ENCODE measurements at regions not wholly inside any gene's neighbourhood (a gene's known extent, or its start where the extent isn't known, plus 50 kb on each side); places are given as distances from the start of the nearest gene placed in this dataset.

DNA sequence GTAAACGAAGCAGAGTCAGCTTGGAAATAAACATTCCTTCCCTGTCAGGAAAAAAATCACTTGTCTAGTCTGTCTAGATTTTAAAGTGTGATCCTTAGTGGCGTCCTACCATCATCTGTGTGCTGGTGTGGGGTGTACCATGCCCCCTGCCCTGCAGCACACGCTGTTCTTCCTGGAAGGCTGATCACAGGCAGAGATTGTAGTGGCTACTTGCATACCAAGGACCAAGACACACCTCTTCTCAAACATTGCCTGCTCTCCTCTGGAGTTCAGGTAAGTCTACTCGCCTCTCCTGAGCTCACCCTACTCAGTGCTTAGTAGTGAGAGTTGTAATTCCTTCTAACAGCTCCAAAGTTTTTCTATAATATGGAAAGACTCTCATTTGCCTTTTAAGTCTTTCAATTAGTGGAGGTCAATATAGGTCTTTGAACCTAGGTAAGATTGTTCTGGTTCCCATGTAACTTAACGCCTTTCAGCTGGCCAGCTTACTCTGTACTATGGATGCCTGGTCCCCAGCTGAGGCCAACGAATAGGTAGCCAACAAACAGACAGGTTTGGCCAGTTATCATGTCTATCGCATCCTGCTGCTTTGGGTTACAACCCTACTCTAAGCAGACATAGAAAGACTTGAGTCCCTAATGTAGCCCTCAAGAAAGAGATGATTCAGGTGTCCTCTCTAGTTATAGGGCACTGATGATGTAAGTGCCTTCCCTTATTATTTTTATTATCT, 55.4 kb downstream of the XCL1 start:
- DNase-seq (ENCODE audit: low spot score), result no peak

GRCh38 chr1:168634951-168635532, 58.6 kb downstream of the XCL1 start:
- DNase-seq (ENCODE audit: low spot score), result no peak

DNA sequence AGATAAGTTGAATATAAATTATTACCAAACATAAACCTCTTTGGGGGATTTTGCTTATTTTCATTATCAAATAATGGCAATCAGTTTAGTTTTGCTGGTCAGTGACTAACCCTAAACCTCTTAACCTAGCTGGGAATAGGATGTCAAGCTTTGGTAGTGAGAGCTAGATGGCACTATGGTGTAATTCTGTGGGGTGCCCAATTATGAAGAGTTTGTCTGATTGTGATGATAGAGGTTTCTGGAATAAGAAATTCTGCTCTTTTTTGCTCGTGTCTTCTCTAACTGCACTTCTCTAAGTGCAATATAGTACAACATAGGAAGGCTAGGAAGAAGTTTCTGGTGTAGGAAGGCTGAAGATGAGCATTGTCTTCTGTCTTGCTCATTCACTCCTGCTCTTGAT, 59.8 kb downstream of the XCL1 start:
- no peak for DNase-seq (ENCODE audit: low spot score)

DNA sequence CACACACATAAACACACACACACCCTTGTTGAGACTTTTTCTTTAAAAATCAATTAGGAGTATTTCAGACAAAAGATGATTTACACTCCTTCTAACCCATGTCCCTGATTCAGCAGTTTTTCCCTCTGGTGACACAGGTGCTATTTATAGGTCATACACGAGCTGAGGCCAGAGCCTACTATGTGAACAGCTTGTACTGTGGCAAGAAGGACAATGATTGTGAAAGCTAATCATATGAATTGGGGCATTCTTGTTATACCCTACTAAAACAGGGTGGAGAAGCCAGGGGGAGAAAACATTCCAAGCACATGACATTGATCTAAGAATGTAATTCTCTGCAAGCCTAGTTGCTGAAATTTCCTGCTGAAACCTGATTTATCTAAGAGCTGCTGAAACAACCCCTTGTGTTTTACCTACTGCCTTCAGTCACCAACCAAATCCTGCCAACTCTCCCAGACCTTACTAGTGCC, 60.3 kb downstream of the XCL1 start:
- peak; percentile 54 for DNase-seq (ENCODE audit: low spot score)

GRCh38 chr1:168637350-168637991, 61.1 kb downstream of the XCL1 start:
- peak; percentile 2 for DNase-seq (ENCODE audit: low spot score)

DNA sequence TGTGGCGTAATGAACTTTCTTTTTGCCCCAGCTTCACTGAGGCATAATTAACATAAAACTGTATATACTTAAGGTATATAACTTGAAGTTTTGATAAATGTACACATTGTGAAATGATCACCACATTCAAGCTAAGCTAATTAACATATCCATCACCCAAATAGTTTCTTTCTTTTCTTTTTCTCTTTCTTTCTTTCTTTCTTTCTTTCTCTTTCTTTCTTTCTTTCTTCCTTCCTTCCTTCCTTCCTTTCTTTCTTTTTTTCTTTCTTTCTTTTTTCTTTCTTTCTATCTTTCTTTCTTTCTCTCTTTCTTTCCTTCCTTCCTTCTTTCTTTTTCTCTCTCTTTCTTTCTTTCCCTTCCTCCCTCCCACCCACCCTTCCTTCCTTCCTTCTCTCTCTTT, 62.5 kb downstream of the XCL1 start:
- no peak for DNase-seq (ENCODE audit: low spot score)

GRCh38 chr1:168640182-168640581, 63.8 kb downstream of the XCL1 start:
- no peak for DNase-seq (ENCODE audit: low spot score)

DNA sequence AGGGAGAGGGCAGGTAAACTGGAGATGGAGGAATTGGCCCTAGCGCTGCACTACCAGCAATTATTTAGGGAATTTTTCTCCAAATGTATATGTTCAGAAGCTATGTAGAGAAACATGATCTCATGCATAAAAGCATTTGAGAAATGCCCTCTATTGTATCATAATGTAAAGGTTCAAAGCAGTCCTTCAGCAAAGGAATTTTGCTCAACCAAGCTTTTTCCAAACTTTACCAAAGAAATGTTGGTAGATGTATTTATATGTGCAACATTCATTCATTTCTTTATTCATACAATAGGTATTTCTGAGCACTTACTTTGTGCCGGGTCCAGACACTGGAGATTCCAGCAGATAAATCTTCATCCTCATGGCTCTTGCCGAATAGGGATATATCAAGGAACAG, 64.4 kb downstream of the XCL1 start:
- no peak for DNase-seq (ENCODE audit: low spot score)

GRCh38 chr1:168643152-168643551, 66.7 kb downstream of the XCL1 start:
- DNase-seq (ENCODE audit: low spot score), result peak; percentile 45

All from AG08395 (cell line).